A673 (cell line): ENCODE measurements at regions not wholly inside any gene's neighbourhood (a gene's known extent, or its start where the extent isn't known, plus 50 kb on each side); places are given as distances from the start of the nearest gene placed in this dataset.

ENCODE experiments used
- EZH2 ChIP-seq: fragments of 200-600 bp; sonication (generic); IDR thresholded peaks from 2 replicates; pipeline ENCODE4 v1.6.1; 2017; ENCODE audit warnings: borderline replicate concordance, low read depth, mild to moderate bottlenecking, mixed read lengths, antibody characterized with exemption, low read length; ENCODE audit not compliant: poor library complexity, severe bottlenecking
- TF ChIP-seq, protein P1 (sequence below): fragments of 300-800, 200-600 bp; sonication (generic); conservative IDR thresholded peaks from 2 replicates; pipeline ENCODE4 v1.5.1; 2017; ENCODE audit warnings: low read depth, mild to moderate bottlenecking, antibody characterized with exemption, low read length, moderate library complexity, mixed read lengths

DNA sequence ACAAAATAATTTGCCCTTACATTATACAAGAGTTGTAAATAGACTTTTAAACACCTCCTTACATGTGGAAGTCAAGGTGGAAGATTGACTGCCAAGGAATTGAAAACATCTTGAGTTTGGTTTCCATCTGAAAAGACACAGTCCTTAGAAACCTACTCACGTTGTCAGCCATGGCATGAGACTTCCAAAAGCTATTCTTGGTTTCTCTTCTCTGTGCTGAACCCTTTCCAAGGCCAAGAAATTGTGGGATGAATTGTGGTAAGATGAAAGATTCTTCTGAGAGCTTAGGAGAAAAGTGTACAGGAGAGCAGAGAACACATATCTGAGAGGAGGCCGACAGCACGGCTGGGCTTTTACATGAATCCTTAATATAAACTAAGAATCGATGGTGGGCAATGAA, 370.0 kb downstream of the FBXW7 start:
- no peak for TF ChIP-seq EZH2
- TF ChIP-seq, protein P1, sequence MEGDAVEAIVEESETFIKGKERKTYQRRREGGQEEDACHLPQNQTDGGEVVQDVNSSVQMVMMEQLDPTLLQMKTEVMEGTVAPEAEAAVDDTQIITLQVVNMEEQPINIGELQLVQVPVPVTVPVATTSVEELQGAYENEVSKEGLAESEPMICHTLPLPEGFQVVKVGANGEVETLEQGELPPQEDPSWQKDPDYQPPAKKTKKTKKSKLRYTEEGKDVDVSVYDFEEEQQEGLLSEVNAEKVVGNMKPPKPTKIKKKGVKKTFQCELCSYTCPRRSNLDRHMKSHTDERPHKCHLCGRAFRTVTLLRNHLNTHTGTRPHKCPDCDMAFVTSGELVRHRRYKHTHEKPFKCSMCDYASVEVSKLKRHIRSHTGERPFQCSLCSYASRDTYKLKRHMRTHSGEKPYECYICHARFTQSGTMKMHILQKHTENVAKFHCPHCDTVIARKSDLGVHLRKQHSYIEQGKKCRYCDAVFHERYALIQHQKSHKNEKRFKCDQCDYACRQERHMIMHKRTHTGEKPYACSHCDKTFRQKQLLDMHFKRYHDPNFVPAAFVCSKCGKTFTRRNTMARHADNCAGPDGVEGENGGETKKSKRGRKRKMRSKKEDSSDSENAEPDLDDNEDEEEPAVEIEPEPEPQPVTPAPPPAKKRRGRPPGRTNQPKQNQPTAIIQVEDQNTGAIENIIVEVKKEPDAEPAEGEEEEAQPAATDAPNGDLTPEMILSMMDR = no peak
